Kidney (tissue), 13 donors: ENCODE measurements at regions not wholly inside any gene's neighbourhood (a gene's known extent, or its start where the extent isn't known, plus 50 kb on each side); places are given as distances from the start of the nearest gene placed in this dataset.

Experiments used
- DNase-seq, 5 donors: peaks; one replicate each; pipeline ENCODE4 v3.0.0-alpha.2; 2013 to 2020
- FAIRE-seq: peaks from 2 replicates; lab custom pipeline; 2012; peaks lifted over from hg19 to GRCh38; lab: Jason Lieb, UNC
- H3K27ac ChIP-seq, 2 donors: one replicate each; pipeline ENCODE4 v1.7.0; 2013; ENCODE audit warnings: low read depth in 2 of 2, low read length in 2 of 2, inconsistent platforms in 1 of 2
- H3K27me3 ChIP-seq: one replicate; pipeline ENCODE4 v1.7.1; 2013; ENCODE audit warnings: low read length, inconsistent platforms; ENCODE audit not compliant: control insufficient read depth, insufficient read depth
- H3K36me3 ChIP-seq, 3 donors: one replicate each; pipeline versions ENCODE4 v1.7.0 to v1.7.1; 2013; ENCODE audit warnings: low read length in 3 of 3, control low read depth in 1 of 3, inconsistent platforms in 1 of 3; ENCODE audit not compliant: insufficient read depth in 3 of 3, control insufficient read depth in 2 of 3
- H3K4me1 ChIP-seq, 3 donors: one replicate each; pipeline versions ENCODE4 v1.7.0 to v1.7.1; 2013; ENCODE audit warnings: low read length in 3 of 3, inconsistent platforms in 1 of 3, low read depth in 1 of 3; ENCODE audit not compliant: control insufficient read depth in 2 of 3, insufficient read depth in 2 of 3
- H3K4me3 ChIP-seq, 3 donors: one replicate each; pipeline versions ENCODE4 v1.7.0 to v1.8.1; 2013; ENCODE audit warnings: low read length in 3 of 3, control low read depth in 1 of 3, inconsistent platforms in 1 of 3
- H3K9ac ChIP-seq, 3 donors: one replicate each; pipeline versions ENCODE4 v1.7.0 to v1.7.1; 2013; ENCODE audit warnings: low read length in 3 of 3, control low read depth in 1 of 3, inconsistent platforms in 1 of 3
- H3K9me3 ChIP-seq, 3 donors: one replicate each; pipeline versions ENCODE4 v1.7.0 to v1.7.1; 2013; ENCODE audit warnings: low read length in 3 of 3, control low read depth in 1 of 3, inconsistent platforms in 1 of 3; ENCODE audit not compliant: control insufficient read depth in 2 of 3, insufficient read depth in 1 of 3
- CTCF ChIP-seq: IDR thresholded peaks from 3 replicates; pipeline ENCODE4 v1.5.1; 2012; ENCODE audit warnings: mild to moderate bottlenecking, moderate library complexity, borderline replicate concordance; ENCODE audit not compliant: insufficient read depth; ENCODE audit errors: extremely low read depth
- intact Hi-C: fragments of 100-400 bp; cut with DNase I; formaldehyde crosslinking; loops from one replicate; pipeline ENCODE4 v1.11.1; 2022
- donor health status: control.
- donor health status: control.
- donor health status: control.
- donor health status: control.
- donor health status: control.
- donor health status: DM: yes; HTN: yes; CAD: no.
- donor health status: Normal renal cell carcinoma (clear cell type).

- Histone ChIP-seq H3K4me1 (no peaks in the 10 kb centered on the region), H3K36me3 (no peaks in the 10 kb centered on the region), H3K27ac (no peak overlapping the region), H3K9me3 (no peaks in the 10 kb centered on the region), H3K4me3 (no peak overlapping the region), H3K27me3 (no peaks in the 10 kb centered on the region), H3K9ac (no peak overlapping the region)
- intact Hi-C loops = no loop called here
- no peak for TF ChIP-seq CTCF
- FAIRE-seq (no peak), DNase-seq (no peak)
Observed at GRCh38 chr14:62102349-62102725, 340.1 kb downstream of the SNAPC1 start.

DNA sequence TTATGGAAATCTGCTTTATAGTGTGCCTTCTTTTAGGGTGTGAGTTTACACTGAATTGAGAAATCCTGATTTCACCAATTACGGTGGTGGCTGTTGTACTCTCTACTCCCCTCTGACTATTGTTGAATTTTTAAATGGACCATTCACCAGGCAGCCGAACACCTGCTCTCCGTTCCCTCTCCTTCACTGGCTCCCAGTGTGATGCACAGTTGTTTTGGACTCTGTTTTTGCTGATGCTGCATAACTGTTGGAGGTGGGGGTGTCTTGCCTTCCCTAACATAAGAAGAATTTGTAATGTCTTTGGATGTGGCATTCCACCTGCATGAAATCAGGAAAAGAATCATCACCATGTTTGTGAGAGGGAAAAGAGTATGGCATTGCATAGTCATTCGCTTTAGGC is 341.2 kb downstream of the SNAPC1 start:
- Histone ChIP-seq H3K36me3 (no peaks in the 10 kb centered on the region), H3K9me3 (no peaks in the 10 kb centered on the region), H3K27ac (no peak overlapping the region), H3K9ac (no peak overlapping the region), H3K4me1 (no peaks in the 10 kb centered on the region), H3K4me3 (no peak overlapping the region), H3K27me3 (no peaks in the 10 kb centered on the region)
- intact Hi-C loops = no loop called here
- TF ChIP-seq CTCF = no peak
- DNase-seq = no peak
- no peak for FAIRE-seq

DNA sequence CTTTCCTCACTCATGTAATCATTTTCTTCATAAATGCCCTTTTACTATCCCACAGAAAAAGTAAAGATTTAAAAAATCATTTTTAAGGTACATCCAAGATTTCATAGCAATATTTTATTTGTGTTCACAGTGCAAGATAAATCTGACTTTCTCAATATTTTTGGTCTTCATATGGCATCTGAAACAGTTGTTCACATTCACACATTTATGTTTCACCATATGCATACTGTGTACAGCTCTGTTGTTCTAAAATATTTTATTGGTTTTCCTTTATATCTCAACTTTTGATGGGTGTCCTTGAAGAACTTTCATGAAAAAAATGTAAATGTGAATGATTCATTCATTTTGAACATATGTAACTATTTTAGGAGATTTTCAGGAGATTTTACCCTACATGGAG is 348.7 kb downstream of the SNAPC1 start:
- FAIRE-seq = no peak
- no peak overlapping the region for H3K27ac ChIP-seq
- no peak overlapping the region for H3K9ac ChIP-seq
- no peak for DNase-seq
- H3K9me3 ChIP-seq = no peaks in the 10 kb centered on the region
- H3K36me3 ChIP-seq = no peaks in the 10 kb centered on the region
- H3K4me1 ChIP-seq = no peaks in the 10 kb centered on the region
- intact Hi-C loops = no loop called here
- H3K27me3 ChIP-seq = peaks cover 2% of the 10 kb centered on the region
- no peak for TF ChIP-seq CTCF
- no peak overlapping the region for H3K4me3 ChIP-seq
